NK-92 treated with Interleukin-12 subunit alpha and Interleukin-12 subunit beta, amount 100 ng/mL, for 24 hours (cell line): ENCODE measurements at regions not wholly inside any gene's neighbourhood (a gene's known extent, or its start where the extent isn't known, plus 50 kb on each side); places are given as distances from the start of the nearest gene placed in this dataset.

ENCODE experiments used
- DNase-seq: peaks from one replicate; lab custom pipeline; 2025; lab: John Stamatoyannopoulos, UW

GRCh38 chr3:16113704-16114103 lies 60.8 kb upstream of the GALNT15 start:
- DNase-seq, result no peak

- no peak for DNase-seq
Observed at GRCh38 chr3:16114429-16114828, 60.1 kb upstream of the GALNT15 start.

- no peak for DNase-seq
Observed at GRCh38 chr3:16114930-16115329, 59.5 kb upstream of the GALNT15 start.

DNA sequence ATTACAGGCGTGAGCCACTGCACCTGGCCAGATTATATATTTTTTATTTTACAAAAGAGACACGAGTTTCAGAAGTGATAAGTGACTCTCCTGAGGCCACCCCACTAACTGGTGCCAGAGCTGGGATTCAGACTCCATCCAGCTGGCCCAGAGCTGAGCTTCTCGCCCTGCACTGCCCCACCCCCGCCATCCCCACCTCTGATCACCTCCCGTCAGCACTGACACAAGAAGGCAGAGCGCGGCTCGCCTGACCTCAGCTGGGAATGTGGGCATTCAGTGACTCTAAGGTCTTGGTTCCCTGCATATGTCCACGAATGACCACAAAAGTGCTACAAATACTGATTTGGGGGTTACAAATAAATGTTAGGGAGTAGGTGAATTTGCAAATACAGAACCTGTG lies 56.1 kb upstream of the GALNT15 start:
- no peak for DNase-seq

GRCh38 chr3:16119887-16120286 lies 54.6 kb upstream of the GALNT15 start:
- no peak for DNase-seq

- no peak for DNase-seq
Observed at GRCh38 chr3:16121391-16121790, 53.1 kb upstream of the GALNT15 start.

- DNase-seq, result no peak
Observed at GRCh38 chr3:16122155-16122554, 52.3 kb upstream of the GALNT15 start.

GRCh38 chr3:16122661-16123060 lies 51.8 kb upstream of the GALNT15 start:
- no peak for DNase-seq

DNA sequence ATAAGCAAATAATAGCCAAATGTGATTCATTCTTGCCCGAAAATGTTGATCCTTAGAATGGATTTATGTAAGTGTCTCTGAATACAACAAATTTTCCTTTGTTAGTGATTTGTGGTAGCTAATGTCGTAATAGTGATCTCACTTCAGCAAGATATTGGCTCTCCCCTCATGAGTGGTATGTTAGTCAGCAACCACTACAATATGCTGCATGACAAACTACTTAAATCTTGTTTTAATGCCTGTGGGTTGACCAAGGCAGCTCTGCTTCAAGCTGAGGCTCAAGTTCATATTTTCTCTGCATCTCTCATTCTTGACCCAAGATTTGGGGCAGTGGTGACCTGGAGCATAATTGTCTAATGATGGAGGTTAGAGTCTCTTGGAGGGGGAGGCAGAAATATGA lies 49.8 kb upstream of the GALNT15 start:
- no peak for DNase-seq
